Activated CD8-positive, alpha-beta T cell treated with anti-CD3 and anti-CD28 coated beads, Interleukin-2, amount 10 ng/mL, durations not matched to agents 7 days and 5 days (primary cell): ENCODE measurements at regions not wholly inside any gene's neighbourhood (a gene's known extent, or its start where the extent isn't known, plus 50 kb on each side); places are given as distances from the start of the nearest gene placed in this dataset.
"Not testable (repeated sequence)": the region's sequence is repeated elsewhere in the genome, so short reads cannot be mapped to it uniquely, and the experiment has no call there.

Experiments used
- ATAC-seq: fragments of 150-1000 bp; cut with Tn5 transposase; one replicate; pipeline ENCODE4 v1.10.0; 2021; ENCODE audit warnings: moderate library complexity
- CTCF ChIA-PET: fragments of 350-600 bp; sonication (Branson Sonifier 250); formaldehyde crosslinking; loops from one replicate; lab custom pipeline; 2021; ENCODE audit warnings: antibody characterized with exemption; lab: Charles Lee
- POLR2A ChIA-PET: fragments of 350-600 bp; sonication (Branson Sonifier 250); formaldehyde crosslinking; loops from one replicate; lab custom pipeline; 2021; ENCODE audit warnings: antibody characterized with exemption; lab: Charles Lee
- DNase-seq: peaks from one replicate; pipeline ENCODE4 v3.0.0-alpha.2; 2020
- H3K27ac Mint-ChIP-seq: one replicate; pipeline ENCODE4 v1.8.0; 2021; ENCODE audit warnings: mild to moderate bottlenecking, mixed read lengths
- H3K27me3 Mint-ChIP-seq: one replicate; pipeline ENCODE4 v1.8.0; 2021; ENCODE audit warnings: low read depth, mixed read lengths
- H3K36me3 Mint-ChIP-seq: one replicate; pipeline ENCODE4 v1.8.0; 2021; ENCODE audit warnings: low read depth, mixed read lengths
- H3K4me1 Mint-ChIP-seq: one replicate; pipeline ENCODE4 v1.8.0; 2021; ENCODE audit warnings: low read depth, mixed read lengths
- H3K4me3 Mint-ChIP-seq: one replicate; pipeline ENCODE4 v1.8.0; 2021; ENCODE audit warnings: mild to moderate bottlenecking, mixed read lengths
- H3K9me3 Mint-ChIP-seq: one replicate; pipeline ENCODE4 v1.8.0; 2022; ENCODE audit warnings: mixed read lengths; ENCODE audit not compliant: insufficient read depth

GRCh38 chr13:52926971-52927370, 78.5 kb upstream of the PCDH8 start:
- POLR2A ChIA-PET, result no interaction called here

GRCh38 chr13:52925775-52926285, 77.4 kb upstream of the PCDH8 start:
- no peaks in the 10 kb centered on the region for H3K36me3 Mint-ChIP-seq
- no peaks in the 10 kb centered on the region for H3K27me3 Mint-ChIP-seq
- ATAC-seq, result no peak
- H3K9me3 Mint-ChIP-seq, result no peaks in the 10 kb centered on the region
- CTCF ChIA-PET, result no interaction called here
- H3K4me1 Mint-ChIP-seq, result no peaks in the 10 kb centered on the region
- no peak overlapping the region for H3K27ac Mint-ChIP-seq
- POLR2A ChIA-PET, result no interaction called here
- H3K4me3 Mint-ChIP-seq, result no peak overlapping the region
- no peak for DNase-seq

More at GRCh38 chr13:52926971-52927370, 78.5 kb upstream of the PCDH8 start:
- ATAC-seq (no peak), DNase-seq (no peak)
- Mint-ChIP-seq H3K4me1 (no peaks in the 10 kb centered on the region), H3K4me3 (no peak overlapping the region), H3K27me3 (no peaks in the 10 kb centered on the region), H3K9me3 (no peaks in the 10 kb centered on the region), H3K27ac (no peak overlapping the region), H3K36me3 (no peaks in the 10 kb centered on the region)
- CTCF ChIA-PET, result no interaction called here

- CTCF ChIA-PET, result no interaction called here
- POLR2A ChIA-PET, result no interaction called here
- Mint-ChIP-seq H3K9me3 (no peaks in the 10 kb centered on the region), H3K27ac (no peak overlapping the region), H3K27me3 (no peaks in the 10 kb centered on the region), H3K36me3 (no peaks in the 10 kb centered on the region), H3K4me3 (no peak overlapping the region), H3K4me1 (no peaks in the 10 kb centered on the region)
- ATAC-seq, result no peak
- no peak for DNase-seq
Observed at GRCh38 chr13:52925251-52925650, 76.8 kb upstream of the PCDH8 start.

GRCh38 chr13:52924289-52925148, 76.1 kb upstream of the PCDH8 start:
- Mint-ChIP-seq H3K4me1 (no peaks in the 10 kb centered on the region), H3K27me3 (no peaks in the 10 kb centered on the region), H3K9me3 (no peaks in the 10 kb centered on the region), H3K36me3 (no peaks in the 10 kb centered on the region), H3K4me3 (no peak overlapping the region), H3K27ac (no peak overlapping the region)
- ChIA-PET POLR2A (no interaction called here), CTCF (no interaction called here)
- no peak for DNase-seq
- no peak for ATAC-seq

GRCh38 chr13:52922961-52923360, 74.5 kb upstream of the PCDH8 start:
- H3K27me3 Mint-ChIP-seq, result no peaks in the 10 kb centered on the region
- no peak for ATAC-seq
- H3K36me3 Mint-ChIP-seq, result no peaks in the 10 kb centered on the region
- no peak overlapping the region for H3K27ac Mint-ChIP-seq
- ChIA-PET POLR2A (no interaction called here), CTCF (no interaction called here)
- no peaks in the 10 kb centered on the region for H3K9me3 Mint-ChIP-seq
- H3K4me3 Mint-ChIP-seq, result no peak overlapping the region
- DNase-seq, result no peak
- H3K4me1 Mint-ChIP-seq, result no peaks in the 10 kb centered on the region

GRCh38 chr13:52921194-52921593, 72.8 kb upstream of the PCDH8 start:
- Mint-ChIP-seq H3K27me3 (no peaks in the 10 kb centered on the region), H3K27ac (no peak overlapping the region), H3K4me1 (no peaks in the 10 kb centered on the region), H3K36me3 (no peaks in the 10 kb centered on the region), H3K4me3 (no peak overlapping the region), H3K9me3 (no peaks in the 10 kb centered on the region)
- DNase-seq (no peak), ATAC-seq (no peak)
- CTCF ChIA-PET, result no interaction called here
- POLR2A ChIA-PET, result no interaction called here

GRCh38 chr13:52916486-52916990, 68.1 kb upstream of the PCDH8 start:
- H3K27ac Mint-ChIP-seq, result no peak overlapping the region
- no peaks in the 10 kb centered on the region for H3K36me3 Mint-ChIP-seq
- no peaks in the 10 kb centered on the region for H3K9me3 Mint-ChIP-seq
- ChIA-PET POLR2A (no interaction called here), CTCF (no interaction called here)
- no peaks in the 10 kb centered on the region for H3K27me3 Mint-ChIP-seq
- no peaks in the 10 kb centered on the region for H3K4me1 Mint-ChIP-seq
- ATAC-seq, result no peak
- no peak overlapping the region for H3K4me3 Mint-ChIP-seq
- no peak for DNase-seq

- DNase-seq (no peak), ATAC-seq (no peak)
- Mint-ChIP-seq H3K27ac (no peak overlapping the region), H3K4me1 (no peaks in the 10 kb centered on the region), H3K27me3 (peaks cover 9% of the 10 kb centered on the region), H3K9me3 (no peaks in the 10 kb centered on the region), H3K4me3 (no peak overlapping the region), H3K36me3 (no peaks in the 10 kb centered on the region)
- POLR2A ChIA-PET, result no interaction called here
- CTCF ChIA-PET, result no interaction called here
Observed at GRCh38 chr13:52911340-52911739, 62.9 kb upstream of the PCDH8 start.

GRCh38 chr13:52910318-52910717, 61.9 kb upstream of the PCDH8 start:
- POLR2A ChIA-PET, H3K4me1 Mint-ChIP-seq, H3K9me3 Mint-ChIP-seq, DNase-seq, ATAC-seq, H3K4me3 Mint-ChIP-seq, CTCF ChIA-PET, H3K27ac Mint-ChIP-seq, H3K36me3 Mint-ChIP-seq: not testable (repeated sequence)
- H3K27me3 Mint-ChIP-seq, result peaks cover 12% of the 10 kb centered on the region

GRCh38 chr13:52906122-52906903, 57.9 kb upstream of the PCDH8 start:
- H3K27ac Mint-ChIP-seq, result no peak overlapping the region
- peaks cover 13% of the 10 kb centered on the region for H3K27me3 Mint-ChIP-seq
- ChIA-PET CTCF (no interaction called here), POLR2A (no interaction called here)
- DNase-seq (no peak), ATAC-seq (no peak)
- no peaks in the 10 kb centered on the region for H3K9me3 Mint-ChIP-seq
- H3K36me3 Mint-ChIP-seq, result no peaks in the 10 kb centered on the region
- no peak overlapping the region for H3K4me3 Mint-ChIP-seq
- no peaks in the 10 kb centered on the region for H3K4me1 Mint-ChIP-seq

- Mint-ChIP-seq H3K9me3 (no peaks in the 10 kb centered on the region), H3K4me1 (no peaks in the 10 kb centered on the region), H3K27me3 (peaks cover 13% of the 10 kb centered on the region), H3K4me3 (no peak overlapping the region), H3K27ac (no peak overlapping the region), H3K36me3 (no peaks in the 10 kb centered on the region)
- POLR2A ChIA-PET, result no interaction called here
- ATAC-seq, result no peak
- no peak for DNase-seq
- CTCF ChIA-PET, result no interaction called here
Observed at GRCh38 chr13:52905701-52906100, 57.3 kb upstream of the PCDH8 start.

GRCh38 chr13:52903320-52903719, 54.9 kb upstream of the PCDH8 start:
- no peak for ATAC-seq
- H3K4me3 Mint-ChIP-seq, result no peak overlapping the region
- no peaks in the 10 kb centered on the region for H3K36me3 Mint-ChIP-seq
- CTCF ChIA-PET, result no interaction called here
- peaks cover 8% of the 10 kb centered on the region for H3K27me3 Mint-ChIP-seq
- H3K27ac Mint-ChIP-seq, result no peak overlapping the region
- POLR2A ChIA-PET, result no interaction called here
- H3K4me1 Mint-ChIP-seq, result no peaks in the 10 kb centered on the region
- DNase-seq, result no peak
- no peaks in the 10 kb centered on the region for H3K9me3 Mint-ChIP-seq
